ENCODE measurements at regions not wholly inside any gene's neighbourhood (a gene's known extent, or its start where the extent isn't known, plus 50 kb on each side); places are given as distances from the start of the nearest gene placed in this dataset.
"Not testable (repeated sequence)": the region's sequence is repeated elsewhere in the genome, so short reads cannot be mapped to it uniquely, and the experiment has no call there.

DNA sequence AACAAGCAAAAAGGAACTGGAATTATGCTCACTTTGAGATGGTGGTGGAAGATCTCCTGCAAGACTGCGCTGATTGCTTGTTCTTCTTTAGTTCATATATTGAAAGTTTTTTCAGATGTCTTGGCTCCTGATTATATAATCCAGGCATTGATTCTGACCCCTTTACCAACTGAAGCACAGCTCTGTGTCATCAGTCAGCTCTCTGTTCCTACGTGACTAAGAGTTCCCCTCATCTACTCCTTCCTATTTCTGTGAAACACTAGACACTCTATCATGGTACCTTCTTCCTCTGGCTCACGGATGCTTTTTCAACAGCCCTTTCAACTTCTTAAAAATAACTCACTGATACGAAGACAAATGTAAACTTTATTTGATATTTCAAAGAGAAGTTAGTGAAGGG, 788.6 kb downstream of the SOCS6 start:
- no peak for DNase-seq (ENCODE audit: low spot score)

DNA sequence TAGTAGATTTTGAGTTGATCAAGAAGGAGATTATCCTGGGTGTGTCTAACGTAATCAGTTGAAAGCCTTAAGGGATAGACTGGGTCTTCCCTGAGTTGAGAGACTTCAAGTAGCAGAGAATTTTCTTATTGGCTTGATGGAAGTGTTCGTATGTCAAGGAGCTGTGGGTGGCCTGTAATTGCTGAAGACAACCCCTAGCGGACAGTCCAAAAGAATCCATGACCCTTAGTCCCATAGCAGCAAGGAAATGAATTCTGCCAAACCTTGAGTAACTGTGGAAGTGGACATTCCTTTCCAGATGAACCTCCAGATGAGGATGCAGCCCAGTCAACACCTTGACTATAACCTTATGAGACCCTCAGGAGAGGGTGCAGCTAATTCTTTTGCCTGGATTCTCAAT, 786.3 kb downstream of the SOCS6 start:
- DNase-seq (ENCODE audit: low spot score) = no peak

- no peak for DNase-seq (ENCODE audit: low spot score)
These were observed 779.5 kb downstream of the SOCS6 start for GRCh38 chr18:71068338-71068737.

- DNase-seq (ENCODE audit: low spot score) = no peak
These were observed 761.0 kb downstream of the SOCS6 start for GRCh38 chr18:71049893-71050292.

- DNase-seq (ENCODE audit: low spot score) = no peak
These were observed 759.0 kb downstream of the SOCS6 start for GRCh38 chr18:71047882-71048281.

DNA sequence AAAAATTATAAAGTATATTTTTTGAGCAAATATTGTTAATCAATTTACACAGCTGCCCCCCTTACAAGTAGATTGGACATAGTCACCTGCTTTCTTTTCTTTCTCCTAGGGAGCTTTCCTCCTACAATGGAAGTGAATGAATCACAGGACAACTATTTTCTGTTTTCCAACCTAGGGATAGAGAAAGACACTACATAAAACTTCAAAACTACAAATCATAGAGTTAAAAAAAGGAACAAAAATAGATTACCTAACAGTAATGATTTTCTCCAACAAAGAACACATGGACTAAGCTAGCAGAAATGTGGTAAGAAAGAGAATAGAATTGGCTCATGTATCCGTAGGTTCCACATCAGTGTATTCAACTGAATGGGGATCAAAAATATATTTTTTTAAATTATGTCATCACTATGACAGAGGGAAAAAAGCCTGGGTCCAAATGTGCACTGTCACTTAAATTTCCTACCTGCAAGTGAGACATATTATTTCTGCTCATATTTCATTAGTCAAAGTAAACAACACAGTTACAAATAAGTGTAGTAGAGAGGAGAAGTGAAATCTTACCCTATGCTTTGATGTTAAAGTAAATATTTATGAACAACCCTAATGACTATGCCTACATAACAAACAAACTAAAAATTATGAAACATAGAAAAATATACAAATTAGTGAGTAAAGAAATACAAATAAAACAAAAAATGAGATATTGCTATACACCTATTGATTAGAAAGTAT, 756.7 kb downstream of the SOCS6 start:
- DNase-seq (ENCODE audit: low spot score) = no peak

GRCh38 chr18:71040161-71040560, 751.3 kb downstream of the SOCS6 start:
- DNase-seq (ENCODE audit: low spot score) = no peak

DNA sequence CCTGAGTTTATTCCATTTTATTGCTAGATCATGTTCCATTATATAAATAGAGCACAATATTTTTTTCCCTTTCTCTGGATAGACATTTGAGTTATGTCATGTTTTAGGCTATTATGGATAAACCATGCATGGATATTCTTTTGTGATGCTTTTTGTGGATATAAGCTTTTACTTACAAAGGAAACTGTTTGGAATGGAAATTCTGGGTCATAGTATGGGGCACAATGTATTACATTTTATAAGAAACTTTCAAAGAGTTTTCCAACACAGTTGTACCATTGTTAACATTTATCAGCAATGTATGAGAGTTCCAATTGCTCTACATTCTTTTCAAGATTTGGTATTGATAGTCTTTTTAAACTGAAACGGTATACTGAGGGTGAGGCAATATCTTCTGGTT, 749.4 kb downstream of the SOCS6 start:
- no peak for DNase-seq (ENCODE audit: low spot score)

DNA sequence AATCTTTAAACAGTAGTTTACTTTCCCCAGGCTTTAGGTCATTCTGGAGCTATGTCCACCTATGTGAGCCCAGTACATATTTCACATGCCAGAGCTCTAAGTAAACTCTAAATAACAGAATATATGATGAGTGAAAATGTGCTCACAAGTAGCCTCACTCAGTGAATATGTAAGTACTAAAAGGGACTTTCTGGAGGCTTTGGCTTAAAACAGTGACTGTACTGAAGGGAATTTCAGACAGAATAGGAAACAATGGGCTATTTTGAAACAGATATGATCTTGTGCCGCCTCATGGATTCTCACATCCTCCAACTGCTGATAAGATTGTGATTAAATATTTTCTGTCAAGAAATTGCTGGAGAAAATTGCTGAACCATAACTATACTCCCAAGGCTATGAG, 747.9 kb downstream of the SOCS6 start:
- no peak for DNase-seq (ENCODE audit: low spot score)

- not testable (repeated sequence) for DNase-seq (ENCODE audit: low spot score)
These were observed 742.7 kb downstream of the SOCS6 start for GRCh38 chr18:71031296-71032191.

DNA sequence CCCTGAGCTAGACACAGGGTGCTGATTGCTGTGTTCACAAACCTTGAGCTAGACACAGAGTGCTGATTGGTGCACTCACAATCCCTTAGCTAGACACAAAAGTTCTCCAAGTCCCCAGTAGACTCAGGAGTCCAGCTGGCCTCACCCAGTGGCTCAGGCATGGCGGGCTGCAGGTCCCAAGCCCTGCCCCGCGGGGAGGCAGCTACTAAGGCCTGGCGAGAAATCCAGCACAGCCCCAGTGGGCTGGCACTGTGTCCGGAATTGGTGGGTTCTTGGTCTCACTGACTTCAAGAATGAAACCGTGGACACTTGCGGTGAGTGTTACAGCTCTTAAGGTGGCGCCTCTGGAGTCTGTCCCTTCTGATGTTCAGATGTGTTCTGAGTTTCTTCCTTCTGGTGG, 741.2 kb downstream of the SOCS6 start:
- not testable (repeated sequence) for DNase-seq (ENCODE audit: low spot score)

GRCh38 chr18:71028285-71028762, 739.5 kb downstream of the SOCS6 start:
- DNase-seq (ENCODE audit: low spot score) = peak; percentile 32

GRCh38 chr18:71027531-71027930, 738.7 kb downstream of the SOCS6 start:
- no peak for DNase-seq (ENCODE audit: low spot score)

- no peak for DNase-seq (ENCODE audit: low spot score)
These were observed 736.8 kb downstream of the SOCS6 start for GRCh38 chr18:71025505-71026225.

- DNase-seq (ENCODE audit: low spot score) = no peak
These were observed 733.5 kb downstream of the SOCS6 start for GRCh38 chr18:71022389-71022788.

GRCh38 chr18:71021030-71021362, 732.2 kb downstream of the SOCS6 start:
- no peak for DNase-seq (ENCODE audit: low spot score)

- DNase-seq (ENCODE audit: low spot score) = no peak
These were observed 731.6 kb downstream of the SOCS6 start for GRCh38 chr18:71020342-71021029.

DNA sequence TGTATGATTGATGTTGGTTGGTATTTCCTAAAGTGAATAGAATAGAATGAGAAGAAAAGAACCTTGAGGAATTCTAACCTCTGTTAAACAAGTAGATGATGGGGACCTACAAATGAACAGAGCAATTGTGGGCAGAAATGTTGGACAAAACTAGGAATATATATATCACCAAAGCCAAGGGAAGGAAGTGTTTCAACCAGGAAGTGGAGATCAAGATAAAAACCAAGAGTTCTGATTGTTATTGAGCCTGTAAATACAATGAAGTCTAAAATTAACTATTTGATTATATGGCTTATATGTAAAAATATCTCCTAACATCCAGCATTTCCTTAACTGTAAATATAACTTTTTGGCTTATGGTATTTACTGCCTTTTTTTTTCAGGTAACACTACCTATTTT, 730.0 kb downstream of the SOCS6 start:
- no peak for DNase-seq (ENCODE audit: low spot score)

DNA sequence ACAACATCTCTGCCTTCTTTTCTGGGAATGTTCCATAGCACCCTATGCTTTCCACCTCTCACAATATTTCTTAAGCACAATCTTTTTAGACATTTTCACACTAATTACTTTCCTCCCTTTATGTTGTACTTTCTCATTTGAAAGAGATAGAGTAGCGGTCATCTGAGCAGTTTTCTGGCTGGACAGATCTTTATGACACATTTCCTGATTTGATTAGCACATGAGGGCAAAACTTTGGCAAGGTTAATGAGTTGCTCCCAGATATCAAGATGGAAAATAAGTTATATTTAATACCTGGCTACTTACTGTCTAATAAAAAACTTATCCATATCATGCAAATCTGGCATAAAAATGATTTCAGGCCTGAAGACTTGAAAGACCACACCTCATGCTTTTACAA, 723.9 kb downstream of the SOCS6 start:
- DNase-seq (ENCODE audit: low spot score) = no peak

DNA sequence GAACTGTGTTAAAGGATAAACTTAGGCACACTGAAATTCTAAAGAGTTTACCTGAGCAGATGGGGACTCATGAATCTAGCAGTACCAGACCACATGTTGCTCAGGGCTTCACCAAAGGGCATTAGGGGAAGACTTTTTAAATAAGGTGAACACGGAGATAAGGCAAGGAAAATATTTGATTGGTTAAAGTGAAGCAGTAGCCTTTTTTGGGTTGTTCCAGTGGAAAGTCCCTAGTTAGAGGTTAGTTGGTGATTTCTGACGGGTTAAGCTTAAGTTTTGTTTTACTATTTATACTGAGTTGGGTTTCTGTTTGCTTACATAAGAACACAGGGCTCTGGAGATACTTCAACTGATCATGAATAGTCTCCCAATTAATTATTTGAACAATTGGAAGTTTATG, 722.5 kb downstream of the SOCS6 start:
- DNase-seq (ENCODE audit: low spot score) = no peak

DNA sequence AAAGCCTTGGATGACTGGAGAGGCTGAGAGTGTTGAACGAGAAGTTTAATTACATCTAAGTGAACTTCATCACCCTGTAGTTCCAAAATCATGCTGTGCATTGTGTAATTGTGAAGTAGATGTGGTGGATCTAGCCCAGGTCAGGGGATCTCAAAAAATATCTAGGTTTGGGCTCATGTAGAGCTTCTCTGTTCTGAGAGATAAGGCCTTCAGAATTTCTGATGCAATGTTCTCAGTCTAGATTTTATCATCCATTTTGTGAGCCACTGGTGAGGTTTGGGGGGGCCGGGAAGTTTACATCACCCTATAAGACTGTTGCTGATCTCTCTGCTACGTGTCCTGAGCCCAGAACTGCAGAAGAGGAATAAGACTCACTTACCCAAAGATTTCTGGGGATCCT, 719.4 kb downstream of the SOCS6 start:
- DNase-seq (ENCODE audit: low spot score) = no peak

DNA sequence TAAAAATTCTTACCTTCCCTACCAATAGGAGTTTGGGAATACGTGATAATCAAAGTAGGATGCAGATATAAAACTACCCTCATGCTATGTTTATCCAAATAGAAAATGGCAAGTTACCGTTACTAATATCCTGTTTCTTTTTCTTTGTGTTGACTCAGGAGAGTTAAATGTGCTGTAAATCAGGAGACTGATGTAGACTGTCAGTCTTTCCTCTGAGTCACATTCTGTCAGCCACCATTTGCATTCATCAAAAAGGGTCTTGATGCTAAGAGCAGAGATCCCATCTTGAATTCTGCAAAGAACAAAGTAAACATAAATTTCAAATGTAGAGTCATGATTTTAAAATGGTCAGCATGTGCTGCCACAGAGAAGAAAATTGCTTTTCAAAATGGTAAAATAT, 712.8 kb downstream of the SOCS6 start:
- no peak for DNase-seq (ENCODE audit: low spot score)

All from D341Med (cell line).